Activated T-cell treated with anti-CD3 and anti-CD28 coated beads, Interleukin-2, amount 50 U/mL, for 4 hours (primary cell): ENCODE measurements at regions not wholly inside any gene's neighbourhood (a gene's known extent, or its start where the extent isn't known, plus 50 kb on each side); places are given as distances from the start of the nearest gene placed in this dataset.
A peak's percentile ranks its signal among the peaks of the same experiment; 100 is the strongest.

Experiments used
- ATAC-seq, 2 donors: fragments of 200-7000 bp; cut with Tn5 transposase; one replicate each; pipeline ENCODE4 v1.10.0; 2021
- DNase-seq: peaks from one replicate; pipeline ENCODE4 v3.0.0-alpha.2; 2020
- H3K27me3 Mint-ChIP-seq: one replicate; pipeline ENCODE4 v1.8.0; 2021; ENCODE audit warnings: low read depth, mixed read lengths
- H3K36me3 Mint-ChIP-seq: one replicate; pipeline ENCODE4 v1.8.0; 2022; ENCODE audit warnings: mixed read lengths; ENCODE audit not compliant: insufficient read depth
- H3K4me1 Mint-ChIP-seq: one replicate; pipeline ENCODE4 v1.8.0; 2021; ENCODE audit warnings: low read depth, mixed read lengths
- H3K4me3 Mint-ChIP-seq: one replicate; pipeline ENCODE4 v1.8.0; 2021; ENCODE audit warnings: mild to moderate bottlenecking, moderate library complexity, mixed read lengths
- H3K9me3 Mint-ChIP-seq: one replicate; pipeline ENCODE4 v1.8.0; 2021; ENCODE audit warnings: mixed read lengths

- H3K9me3 Mint-ChIP-seq, result no peaks in the 10 kb centered on the region
- H3K36me3 Mint-ChIP-seq, result no peaks in the 10 kb centered on the region
- ATAC-seq (no peak), DNase-seq (no peak)
- no peaks in the 10 kb centered on the region for H3K27me3 Mint-ChIP-seq
- H3K4me1 Mint-ChIP-seq, result no peaks in the 10 kb centered on the region
- no peak overlapping the region for H3K4me3 Mint-ChIP-seq
Measured at GRCh38 chr2:64847930-64848329, 141.3 kb upstream of the SLC1A4 start.

GRCh38 chr2:64848363-64848762 is 140.8 kb upstream of the SLC1A4 start:
- ATAC-seq, result no peak
- Mint-ChIP-seq H3K36me3 (no peaks in the 10 kb centered on the region), H3K27me3 (no peaks in the 10 kb centered on the region), H3K9me3 (no peaks in the 10 kb centered on the region), H3K4me3 (no peak overlapping the region), H3K4me1 (no peaks in the 10 kb centered on the region)
- DNase-seq, result no peak

GRCh38 chr2:64848945-64849344 is 140.3 kb upstream of the SLC1A4 start:
- no peaks in the 10 kb centered on the region for H3K4me1 Mint-ChIP-seq
- H3K36me3 Mint-ChIP-seq, result no peaks in the 10 kb centered on the region

GRCh38 chr2:64850642-64851041 is 138.6 kb upstream of the SLC1A4 start:
- no peak for ATAC-seq
- Mint-ChIP-seq H3K27me3 (no peaks in the 10 kb centered on the region), H3K36me3 (no peaks in the 10 kb centered on the region)

More at GRCh38 chr2:64848945-64849344, 140.3 kb upstream of the SLC1A4 start:
- H3K4me3 Mint-ChIP-seq, result no peak overlapping the region
- no peaks in the 10 kb centered on the region for H3K9me3 Mint-ChIP-seq
- no peaks in the 10 kb centered on the region for H3K27me3 Mint-ChIP-seq
- DNase-seq (no peak), ATAC-seq (no peak)

GRCh38 chr2:64852771-64853241 is 136.4 kb upstream of the SLC1A4 start:
- H3K9me3 Mint-ChIP-seq, result no peaks in the 10 kb centered on the region
- H3K36me3 Mint-ChIP-seq, result no peaks in the 10 kb centered on the region
- H3K27me3 Mint-ChIP-seq, result peaks cover 2% of the 10 kb centered on the region
- ATAC-seq (no peak), DNase-seq (no peak)
- H3K4me3 Mint-ChIP-seq, result no peak overlapping the region
- H3K4me1 Mint-ChIP-seq, result no peaks in the 10 kb centered on the region

More at GRCh38 chr2:64850642-64851041, 138.6 kb upstream of the SLC1A4 start:
- Mint-ChIP-seq H3K4me1 (no peaks in the 10 kb centered on the region), H3K4me3 (no peak overlapping the region), H3K9me3 (no peaks in the 10 kb centered on the region)
- DNase-seq, result no peak

- DNase-seq (no peak), ATAC-seq (no peak)
- Mint-ChIP-seq H3K27me3 (peaks cover 2% of the 10 kb centered on the region), H3K9me3 (no peaks in the 10 kb centered on the region), H3K36me3 (no peaks in the 10 kb centered on the region), H3K4me3 (no peak overlapping the region), H3K4me1 (no peaks in the 10 kb centered on the region)
Measured at GRCh38 chr2:64853306-64853705, 135.9 kb upstream of the SLC1A4 start.

- no peak for DNase-seq
- Mint-ChIP-seq H3K9me3 (no peaks in the 10 kb centered on the region), H3K27me3 (peaks cover 6% of the 10 kb centered on the region), H3K36me3 (no peaks in the 10 kb centered on the region), H3K4me3 (no peak overlapping the region), H3K4me1 (peaks cover 1% of the 10 kb centered on the region)
- no peak for ATAC-seq
Measured at GRCh38 chr2:64853894-64854293, 135.3 kb upstream of the SLC1A4 start.

- Mint-ChIP-seq H3K4me1 (peaks cover 2% of the 10 kb centered on the region), H3K9me3 (no peaks in the 10 kb centered on the region), H3K4me3 (no peak overlapping the region), H3K27me3 (peaks cover 11% of the 10 kb centered on the region), H3K36me3 (no peaks in the 10 kb centered on the region)
- no peak for ATAC-seq
- DNase-seq, result no peak
Measured at GRCh38 chr2:64854773-64855237, 134.4 kb upstream of the SLC1A4 start.

GRCh38 chr2:64857581-64858471 is 131.4 kb upstream of the SLC1A4 start:
- ATAC-seq (no peak), DNase-seq (no peak)
- H3K27me3 Mint-ChIP-seq, result peaks cover 11% of the 10 kb centered on the region
- no peaks in the 10 kb centered on the region for H3K36me3 Mint-ChIP-seq
- H3K4me3 Mint-ChIP-seq, result no peak overlapping the region
- no peaks in the 10 kb centered on the region for H3K9me3 Mint-ChIP-seq
- peaks cover 2% of the 10 kb centered on the region for H3K4me1 Mint-ChIP-seq

GRCh38 chr2:64858541-64859311 is 130.5 kb upstream of the SLC1A4 start:
- Mint-ChIP-seq H3K27me3 (peaks cover 11% of the 10 kb centered on the region), H3K4me3 (no peak overlapping the region), H3K36me3 (no peaks in the 10 kb centered on the region), H3K4me1 (peaks cover 2% of the 10 kb centered on the region), H3K9me3 (no peaks in the 10 kb centered on the region)
- DNase-seq (no peak), ATAC-seq (peak in 1 of 2 donors; percentile 19)

GRCh38 chr2:64859312-64860212 is 129.6 kb upstream of the SLC1A4 start:
- ATAC-seq (peak; percentile 39 to 53), DNase-seq (no peak)
- H3K4me1 Mint-ChIP-seq, result peaks cover 2% of the 10 kb centered on the region
- H3K27me3 Mint-ChIP-seq, result peaks cover 11% of the 10 kb centered on the region
- no peaks in the 10 kb centered on the region for H3K9me3 Mint-ChIP-seq
- H3K4me3 Mint-ChIP-seq, result peak overlapping the region; percentile 7
- no peaks in the 10 kb centered on the region for H3K36me3 Mint-ChIP-seq

- Mint-ChIP-seq H3K4me3 (no peak overlapping the region), H3K9me3 (no peaks in the 10 kb centered on the region), H3K27me3 (peaks cover 11% of the 10 kb centered on the region), H3K36me3 (no peaks in the 10 kb centered on the region), H3K4me1 (peaks cover 2% of the 10 kb centered on the region)
- no peak for DNase-seq
- no peak for ATAC-seq
Measured at GRCh38 chr2:64860276-64860885, 128.8 kb upstream of the SLC1A4 start.

- no peaks in the 10 kb centered on the region for H3K9me3 Mint-ChIP-seq
- ATAC-seq (no peak), DNase-seq (no peak)
- H3K4me3 Mint-ChIP-seq, result no peak overlapping the region
- peaks cover 2% of the 10 kb centered on the region for H3K4me1 Mint-ChIP-seq
- no peaks in the 10 kb centered on the region for H3K36me3 Mint-ChIP-seq
- H3K27me3 Mint-ChIP-seq, result peaks cover 9% of the 10 kb centered on the region
Measured at GRCh38 chr2:64860936-64861335, 128.3 kb upstream of the SLC1A4 start.
